Activated CD4-positive, alpha-beta T cell treated with anti-CD3 and anti-CD28 coated beads, Interleukin-10, Interleukin-2, amounts not matched to agents 100 ng/mL and 50 ng/mL, durations not matched to agents 16 hours and 8 hours (primary cell): ENCODE measurements at regions not wholly inside any gene's neighbourhood (a gene's known extent, or its start where the extent isn't known, plus 50 kb on each side); places are given as distances from the start of the nearest gene placed in this dataset.
"Not testable (repeated sequence)": the region's sequence is repeated elsewhere in the genome, so short reads cannot be mapped to it uniquely, and the experiment has no call there.

Experiments used
- DNase-seq: peaks from one replicate; pipeline ENCODE4 v3.0.0-alpha.2; 2020

DNA sequence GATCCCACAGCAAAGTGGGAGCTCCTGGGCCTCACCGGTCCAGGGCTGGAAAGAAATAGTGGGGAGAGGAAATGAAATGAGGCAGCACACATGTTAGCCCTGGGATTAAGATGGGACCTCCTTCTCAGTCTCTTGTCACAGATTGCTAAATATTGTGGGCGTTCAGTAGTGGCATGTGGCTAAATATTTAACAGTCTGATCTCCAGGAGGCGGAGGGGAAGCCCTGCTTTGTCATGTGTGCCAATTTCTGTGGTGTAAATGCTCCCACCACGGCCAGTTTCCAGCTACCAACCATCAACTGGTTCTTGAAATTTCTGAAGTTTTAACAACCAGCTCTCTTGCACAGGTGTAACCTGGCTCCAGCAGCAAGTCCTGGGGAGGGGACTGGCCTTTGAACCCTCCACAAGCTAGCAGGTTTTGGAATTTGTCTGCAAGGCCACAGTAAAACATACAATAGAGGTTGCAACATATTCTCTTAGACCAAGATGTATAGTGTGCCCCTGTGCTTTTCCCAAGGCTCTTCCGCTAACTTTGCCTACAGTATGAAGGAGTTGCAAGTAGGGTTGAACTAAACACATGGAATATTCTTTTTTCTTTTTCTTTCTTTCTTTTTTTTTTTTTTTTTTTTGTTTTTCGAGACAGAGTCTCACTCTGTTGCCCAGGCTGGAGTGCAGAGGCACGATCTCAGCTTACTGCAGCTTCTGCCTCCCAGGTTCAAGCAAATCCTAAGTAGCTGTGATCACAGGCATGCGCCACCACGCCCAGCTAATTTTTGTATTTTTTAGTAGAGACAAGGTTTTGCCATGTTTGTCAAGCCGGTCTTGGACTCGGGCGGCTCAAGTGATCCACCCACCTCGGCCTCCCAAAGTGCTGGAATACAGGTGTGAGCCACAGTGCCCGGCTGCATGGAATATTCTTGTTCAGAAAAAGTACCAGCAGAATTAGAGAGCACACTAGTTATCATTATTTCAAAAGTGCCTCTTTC lies 103.1 kb upstream of the PCBD1 start:
- DNase-seq: no peak

DNA sequence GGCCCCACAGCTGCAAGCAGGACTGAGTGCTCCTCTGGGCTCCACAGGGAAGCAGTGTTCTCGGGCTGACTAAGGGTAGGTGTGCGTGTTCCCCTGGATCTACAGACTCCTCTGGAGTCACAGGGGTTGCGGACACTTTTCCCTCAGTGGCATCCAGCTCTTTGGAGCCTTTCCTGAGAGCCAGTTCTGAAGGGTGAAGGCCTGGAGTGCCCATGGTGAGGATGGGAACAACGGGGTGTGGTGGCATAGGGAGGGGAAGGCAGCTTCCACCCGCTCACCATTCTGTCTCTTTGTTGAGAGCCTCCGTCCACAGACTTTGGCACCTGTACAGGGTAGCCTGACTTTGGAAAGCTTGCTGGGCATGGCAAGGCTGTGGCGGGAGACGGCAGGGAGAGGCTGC lies 104.1 kb upstream of the PCBD1 start:
- no peak for DNase-seq

DNA sequence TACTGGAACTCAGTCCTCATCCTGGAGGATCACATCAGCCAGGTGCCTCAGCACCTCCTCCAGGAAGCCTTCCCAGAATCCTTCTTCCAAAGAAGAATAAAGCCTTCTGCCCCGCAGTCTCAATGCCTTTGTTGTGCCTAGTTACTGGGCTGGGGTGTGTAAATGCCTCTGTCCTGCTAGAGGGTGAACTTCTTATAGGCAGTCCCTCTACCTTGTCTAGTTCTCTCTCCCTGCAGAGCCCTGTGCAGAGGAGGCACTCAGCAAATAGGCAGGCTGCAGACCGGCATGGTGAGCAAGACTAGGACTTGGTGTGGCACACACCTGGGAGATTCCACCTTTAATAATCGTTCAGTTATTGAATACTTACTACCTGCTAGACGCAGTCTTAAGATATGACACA lies 104.7 kb upstream of the PCBD1 start:
- no peak for DNase-seq

DNA sequence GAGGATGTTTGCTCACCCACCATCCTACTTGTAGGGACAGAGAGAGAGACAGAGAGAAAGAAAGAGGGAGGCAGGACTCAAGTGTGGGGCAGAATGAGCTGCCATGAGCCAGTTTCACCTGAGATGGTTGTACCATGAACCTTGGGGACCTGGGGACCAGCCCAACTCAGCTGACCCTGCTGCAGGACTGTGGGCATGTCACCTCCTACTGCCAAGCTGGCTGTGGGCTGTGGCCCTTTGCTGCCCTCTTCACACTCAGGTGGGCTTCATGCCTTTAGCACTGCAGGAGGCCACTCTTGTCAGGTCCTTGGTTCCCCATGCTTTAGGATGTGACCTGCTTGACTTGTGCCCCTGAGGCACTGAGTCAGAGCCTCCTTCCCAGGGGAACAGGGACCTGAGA lies 108.2 kb upstream of the PCBD1 start:
- DNase-seq: no peak

DNA sequence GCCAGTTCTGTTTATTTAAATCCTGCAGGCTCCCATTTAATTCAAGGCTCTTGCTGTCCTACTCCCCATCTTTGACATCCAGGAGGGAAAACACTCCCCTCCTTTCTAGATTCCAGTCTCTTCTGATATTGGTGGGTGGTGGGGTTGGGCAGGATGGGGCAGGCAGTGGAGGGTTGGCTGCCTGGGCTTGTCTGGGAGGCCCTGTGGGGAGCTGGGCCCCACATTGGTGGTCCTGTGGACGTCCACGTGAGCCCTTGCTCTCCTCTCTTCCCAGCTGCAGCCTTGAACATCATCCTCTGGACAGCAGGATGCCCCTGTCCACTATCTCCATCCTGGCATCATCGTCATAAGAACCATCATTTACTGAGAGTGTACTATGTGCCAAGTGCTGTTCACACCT lies 108.9 kb upstream of the PCBD1 start:
- DNase-seq: no peak

DNA sequence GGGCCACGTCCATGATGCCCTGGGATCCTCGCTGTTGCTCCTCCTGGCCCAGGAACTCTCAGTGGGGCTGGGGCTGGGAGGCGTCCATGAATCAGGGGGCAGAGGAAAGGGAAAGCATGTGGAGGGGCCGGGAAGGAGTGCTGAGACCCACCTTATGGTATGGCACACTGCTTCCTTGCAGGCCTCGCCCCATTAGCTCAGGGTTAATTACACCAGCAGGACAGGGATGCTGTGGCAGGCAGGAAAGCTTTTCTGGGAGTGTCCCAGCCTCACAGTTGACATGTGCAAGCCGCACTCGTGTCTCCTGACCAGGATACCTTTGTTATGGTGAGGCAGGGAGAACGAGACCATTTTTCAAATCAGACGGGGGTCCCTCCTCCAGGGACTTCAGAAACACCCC lies 109.7 kb upstream of the PCBD1 start:
- no peak for DNase-seq

DNA sequence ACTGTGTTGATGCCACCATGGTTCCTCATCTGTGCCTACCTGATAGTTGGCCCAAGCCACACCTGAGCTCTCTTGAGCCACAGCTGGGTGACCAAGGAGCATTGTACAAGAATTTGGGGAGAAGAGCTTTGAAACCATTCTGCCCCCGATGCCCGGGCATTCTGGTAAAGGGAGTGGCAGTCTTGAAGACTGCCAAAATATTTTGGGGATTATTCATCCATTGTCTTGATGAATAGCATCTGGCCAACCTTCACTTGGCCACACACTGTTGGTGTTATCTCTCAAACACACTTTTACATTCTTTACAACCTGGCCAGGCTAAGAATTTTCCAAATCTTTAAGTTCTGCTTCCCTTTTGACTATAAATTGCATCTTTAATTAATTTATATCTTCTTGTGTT lies 113.1 kb upstream of the PCBD1 start:
- no peak for DNase-seq

DNA sequence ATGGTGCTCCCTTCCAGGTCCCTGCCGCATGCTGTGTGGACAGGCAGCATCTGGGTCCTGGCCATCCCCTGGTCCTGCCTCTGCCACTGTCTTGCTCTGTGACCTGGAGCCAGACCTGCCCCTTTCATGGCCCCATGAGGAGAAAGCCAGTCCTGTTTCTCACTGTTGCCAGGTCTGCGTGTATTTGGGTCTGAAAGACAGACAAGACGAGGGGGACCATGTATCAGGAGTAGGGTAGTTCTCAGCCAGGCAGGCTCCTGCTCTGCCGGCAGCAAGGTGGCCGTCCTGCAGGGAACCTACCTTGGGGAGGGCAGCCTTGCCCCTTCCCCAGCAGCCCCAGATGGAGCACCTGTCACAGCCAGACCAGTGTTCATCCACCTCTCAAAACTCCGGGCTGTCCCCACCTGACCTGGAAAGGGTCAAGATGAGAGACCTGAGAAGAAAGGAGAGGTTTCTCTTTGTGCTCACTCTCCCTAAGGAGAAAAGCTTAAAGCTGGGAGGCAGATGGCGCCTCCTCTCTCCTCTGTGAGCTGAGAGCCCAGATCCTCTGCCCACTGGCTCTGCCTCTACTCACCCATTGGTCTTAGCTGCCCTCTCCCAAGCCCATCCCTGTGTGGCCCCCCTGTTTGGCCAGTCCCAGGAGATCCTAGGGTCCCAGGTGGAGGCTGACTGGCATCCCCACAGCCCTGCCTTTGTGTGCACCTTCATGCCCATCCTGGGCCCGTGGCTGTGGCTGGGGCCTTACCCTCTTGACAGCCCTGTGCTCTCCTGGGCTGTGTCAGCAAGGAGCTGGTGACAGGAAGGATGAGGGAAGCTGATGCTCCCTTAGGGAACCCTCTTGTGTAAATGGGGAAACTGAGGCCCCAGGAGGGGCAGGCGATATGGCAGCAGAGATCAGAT lies 116.1 kb upstream of the PCBD1 start:
- no peak for DNase-seq

DNA sequence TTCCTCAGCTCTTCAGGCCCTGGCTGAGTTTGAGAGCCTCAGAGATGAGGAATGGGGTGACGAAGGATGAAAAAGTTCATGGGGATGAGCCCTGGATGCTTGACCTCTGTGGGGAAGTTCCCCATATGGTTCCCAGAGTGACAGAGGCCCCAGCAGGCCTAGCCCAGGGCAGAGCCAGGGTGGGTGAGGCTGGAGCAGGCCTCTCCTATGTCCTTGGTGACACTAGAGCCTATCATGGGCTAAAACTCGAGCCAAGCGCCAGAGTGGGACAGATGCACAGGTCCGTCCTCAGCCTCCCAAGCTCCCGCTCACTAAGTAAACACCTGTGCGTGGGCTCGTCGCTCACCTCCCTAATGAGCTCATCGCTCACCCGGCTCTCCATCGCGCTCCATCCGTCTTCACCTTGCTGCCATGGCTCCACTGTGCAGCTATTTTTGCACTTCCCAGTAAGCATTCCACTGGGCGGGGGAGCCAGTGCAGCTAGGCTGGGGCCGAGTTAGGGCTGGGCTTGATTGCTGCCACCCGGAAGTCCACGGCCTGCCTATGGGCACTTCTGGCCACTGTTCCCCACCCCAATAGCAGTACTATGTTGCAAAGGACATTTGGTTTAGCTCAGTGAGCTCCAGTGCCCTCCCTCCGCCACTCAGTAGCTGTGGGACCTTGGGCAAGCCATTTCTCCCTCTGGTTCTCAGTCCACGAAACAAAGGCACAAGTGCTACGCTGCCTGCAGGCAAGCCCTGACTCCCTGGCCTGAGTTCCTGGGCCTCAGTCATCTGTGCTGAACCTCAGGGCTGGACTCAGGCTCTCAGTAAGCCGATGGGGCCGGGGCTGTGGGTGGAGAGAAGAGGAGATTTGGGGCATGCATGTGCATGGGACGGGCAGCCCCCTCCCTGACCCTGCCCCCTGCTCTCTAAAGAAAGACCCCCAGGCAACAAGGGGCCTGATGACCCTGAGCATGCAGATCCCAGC lies 117.3 kb upstream of the PCBD1 start:
- DNase-seq: no peak

DNA sequence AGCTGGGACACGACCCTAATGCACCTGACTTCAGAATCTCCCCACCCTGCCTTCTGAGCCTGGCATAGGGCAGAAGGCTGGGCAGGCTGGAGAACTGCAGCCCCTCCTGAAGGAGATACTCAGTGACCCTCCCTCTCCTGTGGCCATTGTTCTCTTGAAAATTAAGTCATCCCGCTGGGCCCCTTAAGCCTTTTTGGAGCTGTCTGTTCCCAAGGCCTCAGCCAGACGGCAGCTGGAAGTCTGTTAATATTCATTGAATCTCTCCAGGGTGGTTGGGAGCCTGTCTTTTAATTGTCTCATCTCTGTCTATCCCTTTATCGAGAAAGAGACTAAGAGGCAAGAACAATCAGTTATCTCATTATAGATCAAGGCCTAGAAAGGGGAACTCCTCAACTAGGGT lies 118.1 kb upstream of the PCBD1 start:
- DNase-seq: no peak

DNA sequence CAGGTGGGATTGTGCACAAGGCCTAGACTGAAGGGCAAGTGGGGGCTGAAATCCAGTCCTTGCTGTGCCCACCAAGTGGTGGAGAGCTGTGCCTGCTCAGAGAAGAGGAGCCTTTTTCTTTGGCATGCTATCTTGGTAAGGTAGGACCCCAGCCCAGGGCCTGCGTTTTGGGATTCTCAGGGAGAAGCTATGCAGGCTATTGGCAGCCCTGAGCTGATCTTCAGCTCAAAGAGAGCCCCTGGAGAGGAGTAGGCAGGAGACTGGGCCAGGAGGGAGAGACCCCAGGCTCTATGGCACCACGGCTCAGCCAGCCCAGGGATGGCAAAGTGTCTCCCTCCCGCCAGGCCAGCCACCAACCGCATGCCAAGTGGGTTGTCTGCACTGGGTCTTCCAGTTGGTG lies 119.2 kb upstream of the PCBD1 start:
- no peak for DNase-seq

DNA sequence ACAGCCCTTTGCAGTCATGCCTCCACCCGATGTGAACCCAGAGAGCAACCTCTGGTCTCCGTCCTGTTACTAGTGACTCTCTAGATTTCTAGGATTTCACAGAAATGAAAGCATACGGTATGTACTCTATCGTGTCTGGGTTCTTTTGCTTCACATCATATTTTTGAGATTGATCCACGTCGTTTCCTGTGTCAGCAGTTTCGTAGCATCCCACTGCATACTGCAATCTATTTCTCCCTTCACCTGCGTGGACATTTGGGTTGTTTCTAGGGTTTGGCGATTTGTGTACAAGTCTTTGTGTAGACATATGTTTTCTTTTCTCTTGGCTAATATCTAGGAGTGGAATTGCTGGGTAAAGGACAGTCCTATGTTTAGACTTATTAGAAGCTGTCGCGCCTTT lies 119.8 kb upstream of the PCBD1 start:
- no peak for DNase-seq

DNA sequence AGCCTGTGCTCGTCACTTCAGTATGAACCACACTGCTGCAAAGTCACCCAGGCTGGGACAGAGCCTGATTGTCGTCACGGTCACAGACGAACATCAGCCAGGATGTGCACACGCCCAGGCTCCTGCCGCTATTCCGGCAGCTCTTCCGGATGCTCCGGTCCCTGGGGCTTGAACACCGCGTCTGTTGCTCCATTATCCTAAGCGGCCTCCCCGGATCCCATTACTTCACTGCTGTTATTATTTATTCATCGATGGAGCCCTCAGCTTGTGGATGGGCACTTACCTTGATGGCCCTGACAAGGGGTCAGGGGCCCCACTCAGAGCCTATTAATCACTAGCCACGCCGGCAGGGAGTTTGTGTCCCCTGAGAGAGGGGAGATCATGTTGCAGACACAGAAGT lies 120.8 kb upstream of the PCBD1 start:
- DNase-seq: no peak

DNA sequence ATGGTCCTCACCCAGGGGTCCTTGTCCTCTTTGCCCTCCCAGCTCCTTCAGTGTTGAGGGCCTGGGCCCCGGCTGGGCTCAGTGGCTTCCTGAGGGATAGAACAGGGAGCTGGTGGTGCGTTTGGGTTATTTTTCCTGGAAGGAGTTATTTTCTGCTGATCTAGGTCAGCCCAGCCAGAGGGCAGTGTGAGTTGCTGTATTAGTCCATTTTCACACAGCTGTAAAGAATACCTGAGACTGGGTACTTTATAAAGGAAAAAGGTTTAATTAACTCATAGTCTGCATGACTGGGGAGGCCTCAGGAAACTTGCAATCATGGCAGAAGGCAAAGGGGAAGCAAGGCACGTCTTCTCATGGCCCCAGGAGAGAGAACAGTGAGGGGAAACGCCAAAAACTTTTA lies 122.4 kb upstream of the PCBD1 start:
- DNase-seq: no peak

DNA sequence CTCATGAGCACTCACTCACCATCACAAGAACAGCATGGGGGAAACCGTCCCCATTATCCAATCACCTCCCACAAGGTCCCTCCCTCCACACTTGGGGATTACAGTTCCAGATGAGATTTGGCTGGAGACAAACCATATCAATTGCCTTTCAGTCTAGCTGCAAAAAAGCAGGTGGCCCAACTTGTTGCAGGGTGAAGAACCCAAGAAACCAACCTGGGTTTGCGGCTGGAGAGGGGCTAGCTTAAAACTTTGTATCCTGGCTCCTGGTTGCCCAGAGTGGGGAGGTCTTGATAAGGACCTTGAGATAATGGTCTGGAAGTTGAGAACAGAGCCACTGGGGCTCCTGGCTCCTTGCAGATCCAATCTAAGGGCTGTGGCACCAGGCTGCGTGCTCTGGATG lies 122.8 kb upstream of the PCBD1 start:
- no peak for DNase-seq

DNA sequence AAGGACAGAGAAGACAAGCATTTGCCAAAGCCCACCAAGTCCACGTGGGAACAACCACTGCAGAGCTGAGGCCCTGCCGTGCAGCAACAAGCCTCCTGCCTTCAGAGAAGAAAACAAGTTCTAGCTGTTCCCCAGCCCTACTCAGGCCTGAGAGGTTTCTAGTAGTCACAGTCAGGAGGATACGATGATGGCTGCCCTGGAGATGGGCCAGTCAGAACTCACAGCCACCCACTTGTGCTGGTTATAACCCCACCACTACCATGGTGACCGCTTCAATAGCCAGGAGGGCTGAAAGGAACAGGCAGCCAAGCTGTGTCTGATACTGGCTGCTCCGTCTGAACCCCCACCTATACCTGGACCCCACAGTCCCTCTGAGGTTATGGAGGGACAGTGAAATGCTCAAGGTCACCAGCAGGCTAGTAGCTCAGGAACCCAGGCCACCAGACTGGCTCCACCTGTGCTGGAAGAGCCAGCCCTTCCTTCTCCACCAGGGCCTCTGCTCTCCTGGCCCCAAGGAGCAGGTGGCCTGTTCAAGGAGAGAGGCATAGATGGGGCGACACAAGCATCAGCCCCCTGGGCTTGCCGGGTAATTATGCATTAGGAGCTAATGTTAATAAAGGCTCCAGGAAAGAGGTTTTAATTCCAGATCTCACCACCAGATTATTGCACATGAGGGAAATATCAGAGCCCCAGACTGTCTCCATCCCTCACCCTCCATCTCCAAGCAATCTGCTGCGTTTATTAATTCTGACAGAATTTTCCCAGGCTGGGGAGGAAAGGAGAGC lies 125.8 kb upstream of the PCBD1 start:
- no peak for DNase-seq

DNA sequence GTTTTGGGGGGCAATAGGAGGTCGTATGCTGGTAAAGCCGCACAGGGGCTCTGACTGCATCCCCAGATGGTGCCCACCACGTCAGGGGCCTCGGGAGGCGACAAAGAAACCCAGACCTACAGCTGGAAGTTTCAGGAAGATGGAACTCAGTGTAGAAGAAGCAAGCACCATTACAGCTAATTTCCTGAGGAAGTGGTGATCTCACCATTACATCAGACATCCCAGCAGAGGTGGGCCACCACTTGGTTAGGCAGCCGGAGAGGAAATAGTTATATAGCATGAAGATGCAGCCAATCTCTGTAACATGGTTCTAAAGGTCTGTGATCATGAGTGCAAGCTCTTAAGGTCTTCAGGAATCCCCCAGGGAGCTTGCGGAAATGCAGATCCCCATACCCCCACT lies 127.3 kb upstream of the PCBD1 start:
- DNase-seq: peak; percentile 14

DNA sequence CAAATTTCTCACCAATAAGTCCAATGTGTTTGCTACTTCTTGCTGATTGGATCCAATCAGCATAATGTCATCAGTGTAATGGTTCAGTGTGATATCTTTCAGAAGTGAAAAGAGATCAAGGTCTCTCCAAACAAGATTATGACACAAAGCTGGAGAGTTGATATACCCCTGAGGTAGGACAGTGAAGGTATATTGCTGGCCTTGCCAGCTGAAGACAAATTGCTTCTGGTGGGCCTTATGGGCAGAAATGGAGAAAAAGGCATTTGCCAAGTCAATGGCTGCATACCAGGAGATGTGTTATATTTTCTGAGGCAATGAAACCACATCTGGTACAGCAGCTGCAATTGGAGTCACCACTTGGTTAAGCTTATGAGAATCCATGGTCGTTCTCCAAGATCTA lies 131.7 kb upstream of the PCBD1 start:
- not testable (repeated sequence) for DNase-seq

DNA sequence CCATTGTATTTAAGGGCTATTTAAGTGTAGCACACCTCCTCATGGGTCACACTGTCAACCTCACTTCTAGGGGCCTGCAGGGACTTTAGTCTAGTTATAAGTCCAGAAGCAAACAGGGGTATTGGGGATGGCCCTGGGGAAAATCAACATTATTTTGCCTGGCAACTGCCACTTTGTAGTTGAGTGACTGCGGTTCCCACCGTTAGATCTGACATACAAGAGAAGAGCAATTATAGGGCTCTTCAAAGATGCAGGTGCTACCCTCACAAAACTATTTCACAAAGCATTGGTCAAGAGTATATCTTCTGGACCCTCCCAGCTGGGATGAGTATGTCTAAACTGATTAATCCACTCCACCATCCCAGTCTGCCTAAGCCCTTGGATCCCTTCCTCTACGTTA lies 133.0 kb upstream of the PCBD1 start:
- no peak for DNase-seq

DNA sequence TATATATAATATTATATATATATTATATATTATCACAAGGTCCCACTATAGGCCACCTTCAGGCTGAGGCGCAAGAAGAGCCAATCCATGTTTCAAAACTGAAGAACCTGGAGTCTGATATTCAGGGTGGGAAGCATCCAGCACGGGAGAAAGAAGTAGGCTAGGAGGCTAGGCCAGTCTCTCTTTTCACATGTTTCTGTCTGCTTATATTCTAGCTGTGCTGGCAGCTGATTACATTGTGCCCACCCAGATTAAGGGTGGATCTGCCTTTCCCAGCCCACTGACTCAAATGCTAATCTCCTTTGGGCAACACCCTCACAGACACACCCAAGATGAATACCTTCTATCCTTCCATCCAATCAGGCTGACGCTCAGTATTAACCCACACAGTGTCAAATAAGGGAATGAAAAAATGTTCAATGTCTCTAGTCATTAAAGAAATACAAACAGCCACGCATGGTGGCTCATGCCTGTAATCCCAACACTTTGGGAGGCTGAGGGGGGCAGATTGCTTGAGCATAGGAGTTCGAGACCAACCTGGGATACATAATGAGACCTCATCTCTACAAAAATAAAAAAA lies 135.4 kb upstream of the PCBD1 start:
- no peak for DNase-seq

DNA sequence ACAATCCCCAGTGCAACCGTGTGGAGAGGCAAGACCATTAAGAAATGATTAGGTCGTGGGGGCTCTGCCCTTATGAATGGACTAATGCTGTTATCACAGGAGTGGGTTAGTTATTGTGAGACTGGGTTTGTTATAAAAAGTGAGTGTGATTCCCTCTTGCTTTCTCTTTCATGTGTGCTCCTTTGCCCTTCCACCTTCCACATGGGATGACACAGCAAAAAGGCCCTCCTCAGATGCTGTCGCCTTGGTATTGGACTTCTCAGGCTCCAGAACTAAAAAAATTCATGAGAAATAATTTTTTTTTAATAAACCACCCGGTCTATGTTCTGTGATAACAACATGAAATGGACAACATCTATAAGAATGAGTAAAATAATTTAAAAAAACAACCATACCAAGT lies 136.1 kb upstream of the PCBD1 start:
- DNase-seq: no peak

DNA sequence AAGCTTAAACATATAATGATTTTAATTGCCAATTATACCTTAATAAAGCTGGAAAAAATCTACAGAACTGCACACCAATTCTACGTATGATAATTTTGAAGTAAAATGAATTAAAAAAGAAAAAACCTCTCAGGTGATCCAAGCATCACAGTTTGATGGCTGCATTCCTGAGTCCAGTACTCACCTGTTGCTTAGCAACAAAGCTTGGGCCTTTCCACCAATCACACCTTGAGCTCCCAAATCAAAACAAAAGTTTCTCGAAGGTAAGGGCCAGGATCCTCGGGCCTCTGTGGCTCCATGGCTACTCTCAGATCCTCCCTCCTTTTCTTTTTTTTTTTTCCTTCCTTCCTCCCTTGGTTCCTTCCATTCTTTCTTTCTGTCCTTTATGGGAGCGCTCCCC lies 137.2 kb upstream of the PCBD1 start:
- DNase-seq: no peak
